HEK293T (cell line): ENCODE measurements at regions not wholly inside any gene's neighbourhood (a gene's known extent, or its start where the extent isn't known, plus 50 kb on each side); places are given as distances from the start of the nearest gene placed in this dataset.
A peak's percentile ranks its signal among the peaks of the same experiment; 100 is the strongest.

Experiments
- CTCF ChIA-PET: fragments of 350-600 bp; formaldehyde crosslinking; extraction: SDS; loops from one replicate; lab custom pipeline; 2021; ENCODE audit warnings: antibody characterized with exemption, inconsistent platforms; lab: Yijun Ruan, JAX
- POLR2A ChIA-PET: fragments of 350-600 bp; formaldehyde crosslinking; extraction: SDS; loops from one replicate; lab custom pipeline; 2020; ENCODE audit warnings: antibody characterized with exemption, inconsistent platforms; lab: Yijun Ruan, JAX
- DNase-seq: peaks from one replicate; pipeline ENCODE4 v3.0.0; 2012; ENCODE audit warnings: mixed read lengths; ENCODE audit errors: extremely low spot score
- ARNT ChIP-seq: fragments of 450-650 bp; IDR thresholded peaks from 2 replicates; pipeline ENCODE4 v1.6.1; 2017; ENCODE audit warnings: mild to moderate bottlenecking
- BHLHE40 ChIP-seq: fragments of 450-650 bp; IDR thresholded peaks from 2 replicates; pipeline ENCODE4 v1.6.1; 2016; ENCODE audit warnings: mild to moderate bottlenecking, moderate library complexity, borderline replicate concordance
- CTBP1 ChIP-seq: fragments of 450-650 bp; IDR thresholded peaks from 2 replicates; pipeline ENCODE4 v1.6.1; 2016; ENCODE audit warnings: borderline replicate concordance
- ELF4 ChIP-seq: fragments of 450-650 bp; IDR thresholded peaks from 2 replicates; pipeline ENCODE4 v1.6.1; 2017; ENCODE audit warnings: antibody characterized with exemption
- FOXA1 ChIP-seq: fragments of 450-650 bp; IDR thresholded peaks from 2 replicates; pipeline ENCODE4 v1.6.1; 2016; ENCODE audit warnings: mild to moderate bottlenecking
- FOXK2 ChIP-seq: fragments of 450-650 bp; IDR thresholded peaks from 2 replicates; pipeline ENCODE4 v1.6.1; 2016; ENCODE audit warnings: mild to moderate bottlenecking
- FOXM1 ChIP-seq: fragments of 450-650 bp; IDR thresholded peaks from 2 replicates; pipeline ENCODE4 v1.6.1; 2017; ENCODE audit warnings: mild to moderate bottlenecking, borderline replicate concordance
- HDGF ChIP-seq: fragments of 450-650 bp; IDR thresholded peaks from 2 replicates; pipeline ENCODE4 v1.6.1; 2017; ENCODE audit warnings: antibody characterized with exemption, borderline replicate concordance
- L3MBTL2 ChIP-seq: fragments of 450-650 bp; conservative IDR thresholded peaks from 2 replicates; pipeline ENCODE4 v1.6.1; 2016; ENCODE audit warnings: mild to moderate bottlenecking
- LEF1 ChIP-seq: fragments of 450-650 bp; IDR thresholded peaks from 2 replicates; pipeline ENCODE4 v1.6.1; 2017; ENCODE audit warnings: mild to moderate bottlenecking, borderline replicate concordance
- NFRKB ChIP-seq: fragments of 450-650 bp; IDR thresholded peaks from 2 replicates; pipeline ENCODE4 v1.6.1; 2016; ENCODE audit warnings: mild to moderate bottlenecking, moderate library complexity
- PKNOX1 ChIP-seq: fragments of 450-650 bp; IDR thresholded peaks from 2 replicates; pipeline ENCODE4 v1.6.1; 2016
- SP1 ChIP-seq: fragments of 450-650 bp; IDR thresholded peaks from 2 replicates; pipeline ENCODE4 v1.6.1; 2017
- SUZ12 ChIP-seq: fragments of 450-650 bp; IDR thresholded peaks from 2 replicates; pipeline ENCODE4 v1.6.1; 2016; ENCODE audit warnings: mild to moderate bottlenecking
- TARDBP ChIP-seq: fragments of 450-650 bp; IDR thresholded peaks from 2 replicates; pipeline ENCODE4 v1.6.1; 2016
- ZNF384 ChIP-seq: fragments of 450-650 bp; IDR thresholded peaks from 2 replicates; pipeline ENCODE4 v1.6.1; 2016

GRCh38 chr5:164256351-164256750 is 750.9 kb downstream of the MAT2B start:
- CTCF ChIA-PET, result no interaction called here
- no peak for TF ChIP-seq CTBP1
- no peak for TF ChIP-seq PKNOX1
- no peak for TF ChIP-seq FOXK2
- no peak for TF ChIP-seq SP1
- TF ChIP-seq SUZ12, result no peak
- TF ChIP-seq ZNF384, result no peak
- no peak for TF ChIP-seq TARDBP
- TF ChIP-seq LEF1, result no peak
- no peak for TF ChIP-seq FOXA1
- TF ChIP-seq ELF4, result no peak
- TF ChIP-seq NFRKB, result no peak
- no peak for TF ChIP-seq BHLHE40
- no peak for TF ChIP-seq HDGF
- no peak for TF ChIP-seq L3MBTL2
- TF ChIP-seq FOXM1, result no peak
- no peak for TF ChIP-seq ARNT
- DNase-seq, result no peak
- POLR2A ChIA-PET, result no interaction called here

GRCh38 chr5:164256954-164257353 is 751.5 kb downstream of the MAT2B start:
- CTCF ChIA-PET, result no interaction called here
- POLR2A ChIA-PET, result no interaction called here
- no peak for DNase-seq
- no peak for TF ChIP-seq NFRKB

GRCh38 chr5:164265566-164265965 is 760.1 kb downstream of the MAT2B start:
- ChIA-PET CTCF (interaction anchor here (0.6 kb wide), 1 partner anchor 122 kb away, joined by 4 read pairs; no protein-coding TSS in a partner anchor), POLR2A (no interaction called here)
- TF ChIP-seq SUZ12, result no peak
- no peak for TF ChIP-seq NFRKB
- no peak for TF ChIP-seq TARDBP
- no peak for TF ChIP-seq LEF1
- no peak for TF ChIP-seq BHLHE40
- TF ChIP-seq FOXM1, result no peak
- no peak for TF ChIP-seq PKNOX1
- no peak for DNase-seq

- ChIA-PET CTCF (no interaction called here), POLR2A (no interaction called here)
- no peak for DNase-seq
- TF ChIP-seq FOXA1 (no peak), ZNF384 (no peak), CTBP1 (no peak), FOXK2 (no peak), FOXM1 (no peak), TARDBP (no peak), LEF1 (no peak), ELF4 (no peak), SP1 (no peak), ARNT (no peak), L3MBTL2 (no peak), HDGF (no peak), BHLHE40 (no peak), NFRKB (no peak), SUZ12 (no peak), PKNOX1 (no peak)
Measured at GRCh38 chr5:164266571-164266970, 761.2 kb downstream of the MAT2B start.

- DNase-seq, result no peak
- ChIA-PET CTCF (no interaction called here), POLR2A (no interaction called here)
- no peak for TF ChIP-seq FOXM1
- TF ChIP-seq FOXK2, result no peak
Measured at GRCh38 chr5:164277720-164278119, 772.3 kb downstream of the MAT2B start.

GRCh38 chr5:164289526-164289925 is 784.1 kb downstream of the MAT2B start:
- TF ChIP-seq TARDBP, result no peak
- ChIA-PET POLR2A (no interaction called here), CTCF (no interaction called here)
- DNase-seq, result no peak

GRCh38 chr5:164296603-164297080 is 791.2 kb downstream of the MAT2B start:
- DNase-seq, result peak; percentile 34
- CTCF ChIA-PET, result no interaction called here
- TF ChIP-seq ELF4 (no peak), TARDBP (no peak), PKNOX1 (no peak), FOXK2 (no peak), BHLHE40 (no peak), CTBP1 (no peak), LEF1 (no peak), FOXA1 (no peak), FOXM1 (no peak), SP1 (no peak), SUZ12 (no peak), L3MBTL2 (no peak; the same call in 1 of the 2 replicates), HDGF (no peak), NFRKB (no peak), ZNF384 (no peak), ARNT (no peak)
- POLR2A ChIA-PET, result no interaction called here
